ENCODE measurements at regions not wholly inside any gene's neighbourhood (a gene's known extent, or its start where the extent isn't known, plus 50 kb on each side); places are given as distances from the start of the nearest gene placed in this dataset.

DNA sequence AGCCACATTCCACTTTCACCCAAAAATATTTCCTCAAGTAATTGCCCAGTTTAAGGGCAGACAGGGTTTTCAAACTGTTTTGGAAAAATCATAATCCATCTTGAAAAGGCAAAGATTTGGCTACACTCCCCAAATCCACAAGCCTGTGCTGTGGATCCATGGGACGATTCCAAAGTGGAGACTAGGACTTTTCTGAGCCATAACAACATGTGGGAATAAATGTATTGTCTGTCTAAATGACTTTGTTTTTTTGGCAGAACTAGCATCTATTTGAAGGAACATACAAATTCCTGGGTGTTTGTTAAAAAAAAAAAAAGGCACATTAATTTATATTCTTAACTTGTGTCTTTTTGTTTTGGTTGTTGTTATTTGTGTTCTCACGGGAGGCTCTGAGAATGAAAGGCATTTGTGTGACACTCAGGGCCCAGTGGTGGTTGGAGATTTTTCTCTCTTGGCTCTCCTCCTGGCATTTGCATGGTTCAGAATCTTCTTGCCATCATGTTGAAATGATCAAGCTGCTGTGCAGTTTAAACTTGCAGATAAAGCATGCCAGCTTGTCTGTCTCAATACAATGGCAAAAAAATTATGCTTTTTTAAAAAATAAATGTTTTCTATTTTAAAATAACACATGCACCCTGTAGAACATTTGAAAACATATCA lies 277.4 kb downstream of the EN1 start:
- TF ChIP-seq, protein P1, sequence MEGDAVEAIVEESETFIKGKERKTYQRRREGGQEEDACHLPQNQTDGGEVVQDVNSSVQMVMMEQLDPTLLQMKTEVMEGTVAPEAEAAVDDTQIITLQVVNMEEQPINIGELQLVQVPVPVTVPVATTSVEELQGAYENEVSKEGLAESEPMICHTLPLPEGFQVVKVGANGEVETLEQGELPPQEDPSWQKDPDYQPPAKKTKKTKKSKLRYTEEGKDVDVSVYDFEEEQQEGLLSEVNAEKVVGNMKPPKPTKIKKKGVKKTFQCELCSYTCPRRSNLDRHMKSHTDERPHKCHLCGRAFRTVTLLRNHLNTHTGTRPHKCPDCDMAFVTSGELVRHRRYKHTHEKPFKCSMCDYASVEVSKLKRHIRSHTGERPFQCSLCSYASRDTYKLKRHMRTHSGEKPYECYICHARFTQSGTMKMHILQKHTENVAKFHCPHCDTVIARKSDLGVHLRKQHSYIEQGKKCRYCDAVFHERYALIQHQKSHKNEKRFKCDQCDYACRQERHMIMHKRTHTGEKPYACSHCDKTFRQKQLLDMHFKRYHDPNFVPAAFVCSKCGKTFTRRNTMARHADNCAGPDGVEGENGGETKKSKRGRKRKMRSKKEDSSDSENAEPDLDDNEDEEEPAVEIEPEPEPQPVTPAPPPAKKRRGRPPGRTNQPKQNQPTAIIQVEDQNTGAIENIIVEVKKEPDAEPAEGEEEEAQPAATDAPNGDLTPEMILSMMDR (conservative IDR thresholded peaks at IDR 0.05; ENCODE audit: low read depth, low read length), result no peak
- TF ChIP-seq EZH2 (IDR thresholded peaks at IDR 0.05; ENCODE audit: borderline replicate concordance, low read depth, low read length, poor library complexity, severe bottlenecking), result no peak

All from A673 (cell line).